Pons (tissue), 1 donor: ENCODE measurements at regions not wholly inside any gene's neighbourhood (a gene's known extent, or its start where the extent isn't known, plus 50 kb on each side); places are given as distances from the start of the nearest gene placed in this dataset.

ENCODE experiments used
- DNase-seq: peaks from one replicate; pipeline ENCODE4 v3.0.0-alpha.2; 2016; ENCODE audit warnings: low spot score

DNA sequence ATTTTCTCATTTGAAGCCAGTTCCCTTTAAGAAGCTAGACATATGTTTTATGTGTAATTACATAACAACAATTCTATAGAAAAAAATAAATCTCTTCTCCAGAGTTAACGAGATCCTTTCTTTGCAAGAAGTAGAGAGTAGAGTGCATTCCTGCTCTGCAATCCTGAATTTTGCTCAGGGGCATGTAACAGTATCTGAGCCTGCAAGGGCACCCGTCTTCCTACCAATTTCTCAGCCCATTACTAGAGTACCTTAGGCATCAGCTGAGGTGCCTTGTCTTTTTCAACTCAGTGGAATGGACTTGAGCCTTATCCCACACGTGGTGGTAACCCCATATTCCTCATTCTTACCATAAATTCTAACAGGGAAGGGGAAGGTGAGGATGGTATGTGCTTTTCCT, 205.9 kb downstream of the IKZF2 start:
- no peak for DNase-seq

DNA sequence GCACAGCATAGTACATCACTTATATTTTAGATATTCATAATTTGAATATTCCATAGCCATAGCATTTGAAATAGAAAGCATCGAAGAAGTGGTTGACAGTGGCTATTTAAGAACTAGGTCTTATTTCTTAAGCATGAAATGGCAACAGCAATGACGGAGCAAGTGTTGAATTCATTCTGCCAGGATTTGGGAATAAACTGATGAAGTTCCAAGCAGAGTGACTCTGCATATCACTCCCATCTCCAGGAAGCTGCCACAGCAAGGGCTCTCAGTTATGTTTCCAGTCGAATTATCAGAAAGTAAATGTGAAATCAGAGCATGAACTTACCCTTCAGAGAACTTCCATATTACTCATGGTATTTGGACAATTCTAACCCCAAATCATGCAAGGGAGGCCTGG, 208.1 kb downstream of the IKZF2 start:
- DNase-seq: no peak

GRCh38 chr2:212941361-212941760, 210.1 kb downstream of the IKZF2 start:
- no peak for DNase-seq

DNA sequence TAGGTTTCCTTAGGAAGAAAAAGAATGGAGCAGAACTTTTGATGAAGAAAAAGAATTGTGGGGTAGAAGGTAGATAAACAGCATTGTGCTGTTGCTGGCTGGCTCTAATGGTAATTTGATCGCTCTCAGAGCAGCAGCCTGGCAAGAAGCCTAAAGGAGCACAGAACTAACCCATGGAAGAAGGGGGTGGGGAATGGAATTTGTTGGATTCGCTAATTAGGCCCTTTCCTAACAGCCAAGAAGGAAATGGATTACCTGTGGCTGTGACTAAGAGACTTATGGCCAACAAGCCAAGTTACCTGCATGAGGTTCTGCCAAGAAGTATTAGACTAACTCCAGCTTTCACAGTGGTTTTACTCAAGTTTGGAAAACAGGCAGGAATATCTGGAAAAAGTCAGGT, 210.6 kb downstream of the IKZF2 start:
- DNase-seq: peak; percentile 31

DNA sequence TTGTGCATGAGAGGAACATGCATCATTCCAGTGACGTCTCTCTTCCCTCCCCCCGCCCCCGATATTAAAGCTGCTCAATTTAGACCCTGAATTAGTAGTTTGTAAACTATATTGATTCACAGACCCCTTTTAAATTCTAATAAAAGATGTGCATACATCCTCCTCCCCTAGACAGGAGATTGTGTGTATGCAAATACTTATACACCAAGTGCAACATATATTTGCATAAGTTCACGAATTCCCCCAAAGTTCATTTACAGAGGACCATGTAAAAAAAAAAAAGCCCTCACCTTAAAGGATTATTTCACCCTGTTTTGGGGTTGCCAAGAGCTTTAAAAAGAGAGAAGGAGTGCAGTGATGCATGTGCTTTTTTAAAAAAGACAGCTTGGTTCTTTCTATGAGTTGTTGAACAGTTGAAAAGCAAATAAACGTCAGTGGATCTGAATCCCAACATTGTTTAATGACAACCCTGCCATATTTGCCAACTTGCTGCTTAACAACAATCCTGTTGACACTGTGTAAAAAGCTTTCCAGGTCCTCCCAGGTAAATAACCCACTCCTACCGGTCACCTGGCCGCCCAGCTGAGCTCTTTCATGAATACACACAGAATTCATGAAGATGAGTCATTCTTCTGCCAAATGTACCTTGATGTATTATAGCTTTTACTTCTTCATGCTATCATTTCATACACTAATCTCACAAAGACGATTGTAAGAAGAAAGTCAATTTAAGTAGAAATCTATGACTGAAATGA, 211.5 kb downstream of the IKZF2 start:
- no peak for DNase-seq

DNA sequence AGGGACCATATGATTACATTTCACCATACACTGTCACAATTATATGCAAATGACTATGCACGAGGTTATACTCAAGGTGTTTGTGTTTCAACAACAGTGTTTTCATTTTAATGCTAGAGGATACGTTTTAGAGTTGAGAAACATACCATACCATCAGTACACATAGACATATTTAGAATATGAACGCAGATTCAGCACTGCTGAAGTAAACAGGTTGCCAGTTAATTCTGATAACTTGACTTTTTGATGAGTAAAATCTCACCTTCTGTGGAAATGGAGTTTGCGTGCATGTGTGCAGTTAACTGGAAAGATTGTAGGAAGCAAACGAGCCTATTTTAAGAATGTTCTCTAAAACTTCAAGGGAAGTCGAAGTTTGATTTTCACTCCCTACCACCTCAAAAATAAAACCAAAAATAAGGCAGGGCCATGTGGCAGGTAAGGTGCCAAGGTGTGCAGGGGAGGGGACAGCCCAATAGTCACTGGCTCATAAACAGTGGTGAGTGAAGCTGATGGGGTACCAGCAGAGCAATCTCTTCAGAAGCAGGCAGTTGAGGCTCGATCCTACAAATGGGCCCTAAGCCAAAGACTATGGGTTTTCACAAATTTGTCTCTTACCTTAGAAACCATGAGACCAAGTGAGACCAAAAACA, 213.1 kb downstream of the IKZF2 start:
- DNase-seq: no peak

DNA sequence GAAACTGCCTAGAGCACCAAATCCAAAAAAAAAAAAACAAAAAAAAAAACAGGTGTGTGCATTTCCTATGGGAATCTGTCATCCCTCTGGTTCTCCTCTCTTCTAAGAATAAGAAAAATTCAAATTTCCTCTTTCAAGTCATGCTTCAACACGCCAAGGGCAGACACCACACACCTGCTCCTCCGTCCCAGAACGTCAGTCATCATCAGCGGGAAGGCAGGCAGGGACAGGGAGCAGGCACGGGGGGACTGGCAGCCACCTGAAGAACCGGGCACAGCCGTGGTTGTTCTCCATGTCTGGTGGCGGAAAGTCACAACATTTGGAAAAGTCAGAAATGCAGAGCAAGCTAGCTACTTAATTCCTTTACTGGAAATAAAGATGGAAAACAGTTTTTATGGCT, 214.8 kb downstream of the IKZF2 start:
- DNase-seq: no peak

GRCh38 chr2:212935752-212936151, 215.7 kb downstream of the IKZF2 start:
- no peak for DNase-seq

GRCh38 chr2:212931271-212931670, 220.1 kb downstream of the IKZF2 start:
- no peak for DNase-seq

DNA sequence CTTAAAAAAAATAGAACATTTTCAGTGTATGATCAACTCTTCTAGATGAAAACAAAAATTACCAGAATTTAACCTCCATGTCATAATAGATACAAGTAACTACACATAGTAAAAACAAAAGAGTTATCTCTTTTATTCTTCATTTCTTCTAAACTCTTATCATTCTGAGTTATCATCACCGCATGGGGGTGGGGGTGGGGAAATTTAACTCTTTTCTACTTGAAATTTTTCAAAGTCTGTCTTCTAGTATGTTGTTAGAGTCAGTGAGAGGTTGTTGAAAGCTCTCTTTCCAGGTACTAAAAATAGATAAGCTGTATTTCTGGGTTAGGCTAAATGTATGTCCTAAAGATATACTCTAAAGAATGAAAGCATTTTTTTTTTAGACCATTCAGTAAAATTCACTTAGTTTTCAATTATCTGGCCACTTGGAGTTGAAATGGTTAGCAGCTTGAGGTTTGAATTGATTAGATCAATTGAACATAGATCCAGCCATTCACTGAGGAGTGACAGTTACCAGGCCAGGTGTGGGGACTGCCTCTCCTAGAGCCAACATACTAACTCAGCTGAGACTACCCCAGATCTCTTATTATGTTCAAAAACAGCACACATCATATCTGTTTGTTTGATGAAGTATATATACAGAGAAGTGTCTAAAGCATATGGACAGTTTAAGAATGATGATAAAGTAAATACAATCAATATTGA, 220.7 kb downstream of the IKZF2 start:
- DNase-seq: no peak

DNA sequence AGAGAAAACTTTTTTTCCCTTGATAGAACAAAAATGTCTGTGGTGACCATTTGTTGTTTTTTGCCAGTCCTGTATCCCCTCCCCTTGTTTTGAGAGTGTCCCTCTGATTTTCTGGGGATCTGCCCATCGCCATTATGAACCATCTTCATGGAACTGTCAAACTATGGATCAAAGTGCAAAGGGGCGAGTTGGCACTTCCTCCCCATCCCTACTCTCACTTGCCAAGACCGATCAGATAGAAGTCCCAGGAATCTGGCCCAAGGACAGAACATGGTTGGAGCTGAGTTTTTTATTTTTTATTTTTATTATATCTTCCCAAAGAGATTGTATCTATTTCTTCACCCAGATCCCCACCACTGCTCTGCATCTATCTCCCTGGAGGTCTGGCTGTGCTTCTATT, 221.4 kb downstream of the IKZF2 start:
- DNase-seq: no peak

DNA sequence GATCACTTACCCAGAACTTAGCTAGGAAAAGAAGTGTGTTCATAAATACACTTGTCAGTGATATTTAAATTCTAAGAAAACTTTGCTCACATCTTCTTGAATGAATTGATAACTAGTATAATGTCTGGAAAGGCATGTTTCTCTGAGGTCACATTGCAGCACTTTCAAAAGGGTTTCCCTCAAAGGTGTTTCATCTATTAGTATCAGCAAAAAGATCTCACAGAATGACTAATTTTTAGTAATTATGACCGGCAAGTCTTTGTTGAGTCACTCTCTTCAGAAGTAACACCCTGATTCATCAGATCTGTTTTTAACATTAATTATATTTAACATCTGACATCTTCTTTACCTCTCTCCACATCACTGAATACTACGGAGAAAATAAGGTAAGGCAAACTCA, 222.3 kb downstream of the IKZF2 start:
- DNase-seq: no peak

- DNase-seq: no peak
Measured at GRCh38 chr2:212928681-212929080, 222.7 kb downstream of the IKZF2 start.

DNA sequence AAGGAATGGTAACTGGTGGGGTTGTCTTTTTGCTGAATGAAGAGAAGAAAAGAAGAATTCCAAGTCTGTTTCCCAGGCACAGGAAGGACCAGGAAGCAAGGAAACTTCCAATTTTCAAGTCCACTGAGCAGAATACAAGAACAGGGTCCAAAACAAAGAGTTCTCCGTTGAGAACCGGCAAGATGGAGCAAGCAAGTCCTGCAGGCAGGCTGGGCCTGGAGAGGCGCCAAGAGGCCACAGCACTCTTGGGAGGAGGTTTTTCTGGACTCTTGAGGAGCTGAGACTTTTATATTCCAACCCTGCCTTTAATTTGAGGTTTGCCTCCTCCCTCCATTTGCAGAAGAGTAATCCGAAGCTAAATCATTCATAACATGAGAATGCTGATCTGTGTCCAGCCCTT, 224.5 kb downstream of the IKZF2 start:
- DNase-seq: no peak

DNA sequence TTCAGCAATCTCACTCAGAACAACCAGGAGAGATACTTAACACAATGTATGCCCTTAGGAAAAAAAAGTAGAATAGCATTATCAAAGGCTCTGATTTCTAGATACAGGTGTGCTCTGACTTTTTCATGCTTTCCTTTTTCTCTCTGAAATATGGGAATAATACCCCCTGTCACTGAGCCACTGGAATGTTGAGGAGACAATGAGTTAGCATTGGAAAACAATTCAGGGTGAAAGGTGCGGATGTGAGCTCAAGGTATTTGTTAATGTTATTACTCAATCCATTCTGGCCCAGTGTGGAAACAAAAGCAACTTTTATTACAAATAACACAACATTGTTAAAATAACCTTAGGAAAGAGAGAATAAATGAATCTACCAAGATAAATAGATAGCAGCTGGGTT, 228.0 kb downstream of the IKZF2 start:
- DNase-seq: no peak

GRCh38 chr2:212922701-212923100, 228.7 kb downstream of the IKZF2 start:
- no peak for DNase-seq

GRCh38 chr2:212921711-212922110, 229.7 kb downstream of the IKZF2 start:
- no peak for DNase-seq

DNA sequence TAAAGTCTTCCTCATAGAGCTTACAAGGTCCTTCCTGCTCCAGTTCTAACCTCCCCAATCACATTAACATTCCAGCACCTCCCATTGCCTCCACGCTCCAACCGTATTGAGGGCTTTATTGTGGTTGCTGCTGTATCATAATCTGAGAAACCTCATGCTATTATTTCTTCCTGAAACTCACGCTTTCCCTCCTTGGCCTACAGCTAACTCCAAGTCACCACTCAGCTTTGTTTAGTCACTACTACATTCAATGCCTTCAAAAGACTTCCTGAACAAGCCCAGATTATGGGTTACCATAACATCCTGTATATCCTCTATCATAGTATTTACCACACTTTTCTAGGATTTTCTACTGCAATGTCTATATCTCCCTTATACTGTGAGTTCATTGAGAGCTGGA, 230.4 kb downstream of the IKZF2 start:
- DNase-seq: no peak

DNA sequence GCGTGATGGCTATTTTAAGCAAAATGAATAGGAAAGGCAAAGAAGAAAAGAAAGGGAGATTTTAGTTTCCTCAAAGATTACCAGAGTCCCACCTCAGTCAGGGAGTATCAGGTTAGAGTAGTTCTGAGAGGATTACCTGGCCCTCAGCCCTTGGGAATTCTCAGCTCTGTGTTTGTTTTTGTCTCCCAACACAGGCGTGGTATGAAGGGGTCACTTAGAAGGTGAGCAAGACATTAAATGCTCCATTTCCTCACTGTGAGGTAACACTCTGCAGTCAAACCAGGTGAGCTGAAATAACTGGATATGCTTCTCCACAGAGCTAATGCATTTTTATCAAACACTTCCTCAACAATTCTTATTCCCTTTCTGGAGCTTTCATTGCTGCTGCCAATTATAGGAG, 232.2 kb downstream of the IKZF2 start:
- no peak for DNase-seq

GRCh38 chr2:212918336-212918735, 233.1 kb downstream of the IKZF2 start:
- DNase-seq: no peak

- DNase-seq: no peak
Measured at GRCh38 chr2:212915121-212915782, 236.2 kb downstream of the IKZF2 start.

DNA sequence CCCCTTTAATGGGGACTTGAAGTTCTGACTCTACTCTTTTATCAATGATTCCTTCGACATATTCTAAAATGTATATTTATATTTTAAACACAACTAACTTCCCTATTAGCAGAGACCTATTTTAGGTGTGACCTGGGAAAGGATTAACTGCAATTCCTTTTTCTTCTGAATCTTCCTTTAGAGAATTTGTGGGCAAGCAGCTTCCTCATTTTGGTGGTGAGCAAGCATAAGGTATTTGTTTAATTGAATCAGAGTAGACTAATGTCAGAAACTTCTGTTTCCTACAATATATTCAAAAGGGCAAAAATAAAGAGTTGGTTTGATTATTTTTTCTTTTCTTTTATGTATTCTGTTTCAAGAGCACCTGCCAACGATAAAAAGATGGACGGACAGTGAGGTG, 237.0 kb downstream of the IKZF2 start:
- DNase-seq: no peak
